ENCODE measurements at regions not wholly inside any gene's neighbourhood (a gene's known extent, or its start where the extent isn't known, plus 50 kb on each side); places are given as distances from the start of the nearest gene placed in this dataset.
A peak's percentile ranks its signal among the peaks of the same experiment; 100 is the strongest.

- no peaks in the 10 kb centered on the region for H3K27me3 ChIP-seq (replicated peaks)
- DNase-seq (ENCODE audit: low read depth in 1 of 2, low spot score in 2 of 2), result no peak
- no peaks in the 10 kb centered on the region for H3K36me3 ChIP-seq
- H3K27ac ChIP-seq, result no peak overlapping the region
- peaks cover 62% of the 10 kb centered on the region for H3K4me1 ChIP-seq (replicated peaks)
- H3K4me3 ChIP-seq, result no peak overlapping the region
- no peaks in the 10 kb centered on the region for H3K9me3 ChIP-seq (replicated peaks)
Measured at GRCh38 chr7:22566176-22566575, 66.2 kb upstream of the STEAP1B start.

GRCh38 chr7:22565315-22565811, 65.4 kb upstream of the STEAP1B start:
- Histone ChIP-seq H3K27me3 (replicated peaks) (no peaks in the 10 kb centered on the region), H3K36me3 (no peaks in the 10 kb centered on the region), H3K4me3 (no peak overlapping the region), H3K27ac (peak overlapping the region; percentile 48), H3K4me1 (replicated peaks) (peaks cover 66% of the 10 kb centered on the region), H3K9me3 (replicated peaks) (no peaks in the 10 kb centered on the region)
- peak in 1 of 2 experiments; percentile 66 for DNase-seq (ENCODE audit: low read depth in 1 of 2, low spot score in 2 of 2)

- Histone ChIP-seq H3K9me3 (replicated peaks) (no peaks in the 10 kb centered on the region), H3K4me3 (no peak overlapping the region), H3K27me3 (replicated peaks) (no peaks in the 10 kb centered on the region), H3K4me1 (replicated peaks) (peaks cover 64% of the 10 kb centered on the region), H3K27ac (peak overlapping the region; percentile 48), H3K36me3 (no peaks in the 10 kb centered on the region)
- peak; percentile 68 to 74 for DNase-seq (ENCODE audit: low read depth in 1 of 2, low spot score in 2 of 2)
Measured at GRCh38 chr7:22564511-22565045, 64.6 kb upstream of the STEAP1B start.

- H3K4me1 ChIP-seq (replicated peaks), result peaks cover 62% of the 10 kb centered on the region
- no peaks in the 10 kb centered on the region for H3K27me3 ChIP-seq (replicated peaks)
- H3K36me3 ChIP-seq, result no peaks in the 10 kb centered on the region
- no peak overlapping the region for H3K4me3 ChIP-seq
- DNase-seq (ENCODE audit: low read depth in 1 of 2, low spot score in 2 of 2), result no peak
- peak overlapping the region; percentile 48 for H3K27ac ChIP-seq
- H3K9me3 ChIP-seq (replicated peaks), result no peaks in the 10 kb centered on the region
Measured at GRCh38 chr7:22563621-22564241, 63.7 kb upstream of the STEAP1B start.

- peaks cover 62% of the 10 kb centered on the region for H3K4me1 ChIP-seq (replicated peaks)
Measured at GRCh38 chr7:22563032-22563501, 63.1 kb upstream of the STEAP1B start.

GRCh38 chr7:22561895-22562593, 62.1 kb upstream of the STEAP1B start:
- no peaks in the 10 kb centered on the region for H3K9me3 ChIP-seq (replicated peaks)
- H3K4me3 ChIP-seq, result no peak overlapping the region
- H3K27ac ChIP-seq, result peak overlapping the region; percentile 83
- peaks cover 62% of the 10 kb centered on the region for H3K4me1 ChIP-seq (replicated peaks)
- no peak for DNase-seq (ENCODE audit: low read depth in 1 of 2, low spot score in 2 of 2)
- no peaks in the 10 kb centered on the region for H3K36me3 ChIP-seq
- no peaks in the 10 kb centered on the region for H3K27me3 ChIP-seq (replicated peaks)

More at GRCh38 chr7:22563032-22563501, 63.1 kb upstream of the STEAP1B start:
- H3K9me3 ChIP-seq (replicated peaks), result no peaks in the 10 kb centered on the region
- H3K4me3 ChIP-seq, result no peak overlapping the region
- no peaks in the 10 kb centered on the region for H3K27me3 ChIP-seq (replicated peaks)
- DNase-seq (ENCODE audit: low read depth in 1 of 2, low spot score in 2 of 2), result no peak
- no peak overlapping the region for H3K27ac ChIP-seq
- no peaks in the 10 kb centered on the region for H3K36me3 ChIP-seq

- Histone ChIP-seq H3K36me3 (no peaks in the 10 kb centered on the region), H3K9me3 (replicated peaks) (no peaks in the 10 kb centered on the region), H3K27me3 (replicated peaks) (no peaks in the 10 kb centered on the region), H3K27ac (peak overlapping the region; percentile 83), H3K4me3 (no peak overlapping the region), H3K4me1 (replicated peaks) (peaks cover 62% of the 10 kb centered on the region)
- DNase-seq (ENCODE audit: low read depth in 1 of 2, low spot score in 2 of 2), result peak; percentile 90 to 94
Measured at GRCh38 chr7:22561321-22561811, 61.4 kb upstream of the STEAP1B start.

GRCh38 chr7:22559829-22560489, 60.0 kb upstream of the STEAP1B start:
- Histone ChIP-seq H3K27ac (peak overlapping the region; percentile 83), H3K4me1 (replicated peaks) (peaks cover 48% of the 10 kb centered on the region), H3K4me3 (no peak overlapping the region), H3K9me3 (replicated peaks) (no peaks in the 10 kb centered on the region), H3K27me3 (replicated peaks) (no peaks in the 10 kb centered on the region), H3K36me3 (no peaks in the 10 kb centered on the region)
- peak; percentile 75 to 78 for DNase-seq (ENCODE audit: low read depth in 1 of 2, low spot score in 2 of 2)

GRCh38 chr7:22557167-22557566, 57.2 kb upstream of the STEAP1B start:
- DNase-seq (ENCODE audit: low read depth in 1 of 2, low spot score in 2 of 2), result no peak
- H3K27me3 ChIP-seq (replicated peaks), result no peaks in the 10 kb centered on the region
- H3K36me3 ChIP-seq, result no peaks in the 10 kb centered on the region
- peaks cover 20% of the 10 kb centered on the region for H3K4me1 ChIP-seq (replicated peaks)
- H3K27ac ChIP-seq, result no peak overlapping the region
- H3K9me3 ChIP-seq (replicated peaks), result no peaks in the 10 kb centered on the region
- H3K4me3 ChIP-seq, result no peak overlapping the region

- H3K4me1 ChIP-seq (replicated peaks), result peaks cover 6% of the 10 kb centered on the region
- H3K4me3 ChIP-seq, result no peak overlapping the region
- no peaks in the 10 kb centered on the region for H3K9me3 ChIP-seq (replicated peaks)
- no peaks in the 10 kb centered on the region for H3K36me3 ChIP-seq
- H3K27ac ChIP-seq, result no peak overlapping the region
- no peak for DNase-seq (ENCODE audit: low read depth in 1 of 2, low spot score in 2 of 2)
- no peaks in the 10 kb centered on the region; the same call in 1 of the 2 replicates for H3K27me3 ChIP-seq (replicated peaks)
Measured at GRCh38 chr7:22555476-22555875, 55.5 kb upstream of the STEAP1B start.

- Histone ChIP-seq H3K4me1 (replicated peaks) (peaks cover 9% of the 10 kb centered on the region; the same call in 1 of the 2 replicates), H3K4me3 (no peak overlapping the region), H3K36me3 (no peaks in the 10 kb centered on the region)
Measured at GRCh38 chr7:22554184-22554583, 54.2 kb upstream of the STEAP1B start.

GRCh38 chr7:22551768-22552513, 52.0 kb upstream of the STEAP1B start:
- H3K4me3 ChIP-seq, result no peak overlapping the region
- peaks cover 3% of the 10 kb centered on the region for H3K27me3 ChIP-seq (replicated peaks)
- no peaks in the 10 kb centered on the region for H3K36me3 ChIP-seq
- H3K4me1 ChIP-seq (replicated peaks), result peaks cover 9% of the 10 kb centered on the region; the same call in 1 of the 2 replicates
- H3K27ac ChIP-seq, result no peak overlapping the region
- no peak for DNase-seq (ENCODE audit: low read depth in 1 of 2, low spot score in 2 of 2)
- H3K9me3 ChIP-seq (replicated peaks), result no peaks in the 10 kb centered on the region

More at GRCh38 chr7:22554184-22554583, 54.2 kb upstream of the STEAP1B start:
- no peak overlapping the region for H3K27ac ChIP-seq
- no peak for DNase-seq (ENCODE audit: low read depth in 1 of 2, low spot score in 2 of 2)
- no peaks in the 10 kb centered on the region for H3K9me3 ChIP-seq (replicated peaks)
- peaks cover 3% of the 10 kb centered on the region for H3K27me3 ChIP-seq (replicated peaks)

GRCh38 chr7:22550514-22551030, 50.6 kb upstream of the STEAP1B start:
- Histone ChIP-seq H3K27ac (no peak overlapping the region), H3K36me3 (no peaks in the 10 kb centered on the region), H3K4me1 (replicated peaks) (peaks cover 9% of the 10 kb centered on the region; the same call in 1 of the 2 replicates), H3K4me3 (no peak overlapping the region), H3K27me3 (replicated peaks) (peaks cover 8% of the 10 kb centered on the region), H3K9me3 (replicated peaks) (no peaks in the 10 kb centered on the region)
- DNase-seq (ENCODE audit: low read depth in 1 of 2, low spot score in 2 of 2), result no peak

All from SJSA1 (cell line).